ENCODE measurements at regions not wholly inside any gene's neighbourhood (a gene's known extent, or its start where the extent isn't known, plus 50 kb on each side); places are given as distances from the start of the nearest gene placed in this dataset.

GRCh38 chr5:23035555-23036090 is 182.5 kb upstream of the CDH12 start:
- Histone ChIP-seq H3K4ac (ENCODE audit: low read length) (no peak overlapping the region), H3K4me1 (ENCODE audit: control insufficient read depth in 2 of 2, insufficient read depth in 1 of 2, low read depth in 1 of 2, low read length in 2 of 2) (no peaks in the 10 kb centered on the region), H3K79me1 (ENCODE audit: low read depth, low read length) (no peaks in the 10 kb centered on the region), H3K27me3 (ENCODE audit: control insufficient read depth in 3 of 3, insufficient read depth in 3 of 3, low read depth in 1 of 3, low read length in 3 of 3) (no peaks in the 10 kb centered on the region), H3K18ac (ENCODE audit: low read length) (no peak overlapping the region), H2AFZ (ENCODE audit: low read length) (no peak overlapping the region), H3K4me3 (ENCODE audit: low read length in 2 of 2) (no peak overlapping the region), H3K23ac (ENCODE audit: low read depth, low read length, poor library complexity) (no peak overlapping the region), H3K27ac (replicated peaks; ENCODE audit: low read length) (no peak overlapping the region), H3K4me2 (ENCODE audit: insufficient read depth, low read length, poor library complexity, severe bottlenecking) (no peak overlapping the region), H2BK12ac (ENCODE audit: low read length) (no peak overlapping the region), H3K36me3 (replicated peaks in 1 of 2; ENCODE audit: control insufficient read depth in 2 of 2, insufficient read depth in 2 of 2, low read length in 2 of 2) (no peaks in the 10 kb centered on the region), H4K8ac (ENCODE audit: low read depth, low read length) (no peak overlapping the region), H4K91ac (ENCODE audit: low read depth, low read length, poor library complexity) (no peak overlapping the region), H3K9me3 (replicated peaks in 1 of 2; ENCODE audit: control insufficient read depth in 2 of 2, insufficient read depth in 1 of 2, low read depth in 1 of 2, low read length in 2 of 2) (no peaks in the 10 kb centered on the region), H2BK15ac (ENCODE audit: low read length) (no peak overlapping the region), H3K9ac (ENCODE audit: low read depth, low read length, poor library complexity) (no peak overlapping the region), H3K14ac (ENCODE audit: low read length) (no peak overlapping the region), H2BK120ac (ENCODE audit: low read depth, low read length) (no peak overlapping the region), H2BK5ac (ENCODE audit: low read length) (no peak overlapping the region), H2AK5ac (ENCODE audit: low read depth, low read length) (no peak overlapping the region)
- no peak for DNase-seq (ENCODE audit: low spot score)
- WGBS, 2 donors (ENCODE audit: extremely low coverage in 2 of 2, insufficient read length in 2 of 2, insufficient replicate concordance in 1 of 2) = no CpG with 5 or more reads among the region's 1 CpG

GRCh38 chr5:23033864-23034263 is 180.7 kb upstream of the CDH12 start:
- Histone ChIP-seq H2BK12ac (ENCODE audit: low read length) (no peak overlapping the region), H3K4ac (ENCODE audit: low read length) (no peak overlapping the region), H2AK5ac (ENCODE audit: low read depth, low read length) (no peak overlapping the region), H3K27ac (replicated peaks; ENCODE audit: low read length) (no peak overlapping the region), H2BK120ac (ENCODE audit: low read depth, low read length) (no peak overlapping the region), H3K27me3 (ENCODE audit: control insufficient read depth in 3 of 3, insufficient read depth in 3 of 3, low read depth in 1 of 3, low read length in 3 of 3) (no peaks in the 10 kb centered on the region), H3K9me3 (replicated peaks in 1 of 2; ENCODE audit: control insufficient read depth in 2 of 2, insufficient read depth in 1 of 2, low read depth in 1 of 2, low read length in 2 of 2) (no peaks in the 10 kb centered on the region), H4K91ac (ENCODE audit: low read depth, low read length, poor library complexity) (no peak overlapping the region), H3K23ac (ENCODE audit: low read depth, low read length, poor library complexity) (no peak overlapping the region), H3K4me3 (ENCODE audit: low read length in 2 of 2) (no peak overlapping the region), H2BK5ac (ENCODE audit: low read length) (no peak overlapping the region), H3K9ac (ENCODE audit: low read depth, low read length, poor library complexity) (no peak overlapping the region), H3K18ac (ENCODE audit: low read length) (no peak overlapping the region), H3K4me2 (ENCODE audit: insufficient read depth, low read length, poor library complexity, severe bottlenecking) (no peak overlapping the region), H4K8ac (ENCODE audit: low read depth, low read length) (no peak overlapping the region), H3K79me1 (ENCODE audit: low read depth, low read length) (no peaks in the 10 kb centered on the region), H2BK15ac (ENCODE audit: low read length) (no peak overlapping the region), H3K14ac (ENCODE audit: low read length) (no peak overlapping the region), H3K36me3 (replicated peaks in 1 of 2; ENCODE audit: control insufficient read depth in 2 of 2, insufficient read depth in 2 of 2, low read length in 2 of 2) (no peaks in the 10 kb centered on the region), H2AFZ (ENCODE audit: low read length) (no peak overlapping the region), H3K4me1 (ENCODE audit: control insufficient read depth in 2 of 2, insufficient read depth in 1 of 2, low read depth in 1 of 2, low read length in 2 of 2) (no peaks in the 10 kb centered on the region)
- no peak for DNase-seq (ENCODE audit: low spot score)
- no CpG with 5 or more reads among the region's 1 CpG for WGBS, 2 donors (ENCODE audit: extremely low coverage in 2 of 2, insufficient read length in 2 of 2, insufficient replicate concordance in 1 of 2)

GRCh38 chr5:23029290-23029689 is 176.1 kb upstream of the CDH12 start:
- Histone ChIP-seq H3K4me2 (ENCODE audit: insufficient read depth, low read length, poor library complexity, severe bottlenecking) (no peak overlapping the region), H3K4me1 (ENCODE audit: control insufficient read depth in 2 of 2, insufficient read depth in 1 of 2, low read depth in 1 of 2, low read length in 2 of 2) (no peaks in the 10 kb centered on the region), H2AFZ (ENCODE audit: low read length) (no peak overlapping the region), H2BK120ac (ENCODE audit: low read depth, low read length) (no peak overlapping the region), H3K4ac (ENCODE audit: low read length) (no peak overlapping the region), H3K27ac (replicated peaks; ENCODE audit: low read length) (no peak overlapping the region), H2BK12ac (ENCODE audit: low read length) (no peak overlapping the region), H3K14ac (ENCODE audit: low read length) (no peak overlapping the region), H3K9me3 (replicated peaks in 1 of 2; ENCODE audit: control insufficient read depth in 2 of 2, insufficient read depth in 1 of 2, low read depth in 1 of 2, low read length in 2 of 2) (no peaks in the 10 kb centered on the region), H2BK5ac (ENCODE audit: low read length) (no peak overlapping the region), H3K36me3 (replicated peaks in 1 of 2; ENCODE audit: control insufficient read depth in 2 of 2, insufficient read depth in 2 of 2, low read length in 2 of 2) (no peaks in the 10 kb centered on the region), H3K23ac (ENCODE audit: low read depth, low read length, poor library complexity) (no peak overlapping the region), H3K79me1 (ENCODE audit: low read depth, low read length) (no peaks in the 10 kb centered on the region), H3K27me3 (ENCODE audit: control insufficient read depth in 3 of 3, insufficient read depth in 3 of 3, low read depth in 1 of 3, low read length in 3 of 3) (no peaks in the 10 kb centered on the region), H4K91ac (ENCODE audit: low read depth, low read length, poor library complexity) (no peak overlapping the region), H4K8ac (ENCODE audit: low read depth, low read length) (no peak overlapping the region), H3K4me3 (ENCODE audit: low read length in 2 of 2) (no peak overlapping the region), H2AK5ac (ENCODE audit: low read depth, low read length) (no peak overlapping the region), H2BK15ac (ENCODE audit: low read length) (no peak overlapping the region), H3K9ac (ENCODE audit: low read depth, low read length, poor library complexity) (no peak overlapping the region), H3K18ac (ENCODE audit: low read length) (no peak overlapping the region)
- no peak for DNase-seq (ENCODE audit: low spot score)

- no peak overlapping the region for H2BK15ac ChIP-seq (ENCODE audit: low read length)
- no peak overlapping the region for H2AK5ac ChIP-seq (ENCODE audit: low read depth, low read length)
- no peaks in the 10 kb centered on the region for H3K79me1 ChIP-seq (ENCODE audit: low read depth, low read length)
- no peak overlapping the region for H4K8ac ChIP-seq (ENCODE audit: low read depth, low read length)
- H3K23ac ChIP-seq (ENCODE audit: low read depth, low read length, poor library complexity) = no peak overlapping the region
- H3K9ac ChIP-seq (ENCODE audit: low read depth, low read length, poor library complexity) = no peak overlapping the region
- no peak overlapping the region for H3K27ac ChIP-seq (replicated peaks; ENCODE audit: low read length)
- H2BK120ac ChIP-seq (ENCODE audit: low read depth, low read length) = no peak overlapping the region
- no peak for DNase-seq (ENCODE audit: low spot score)
- H3K4me1 ChIP-seq (ENCODE audit: control insufficient read depth in 2 of 2, insufficient read depth in 1 of 2, low read depth in 1 of 2, low read length in 2 of 2) = no peaks in the 10 kb centered on the region
- no peak overlapping the region for H3K14ac ChIP-seq (ENCODE audit: low read length)
- H3K4me2 ChIP-seq (ENCODE audit: insufficient read depth, low read length, poor library complexity, severe bottlenecking) = no peak overlapping the region
- no peak overlapping the region for H2AFZ ChIP-seq (ENCODE audit: low read length)
- WGBS, 2 donors (ENCODE audit: extremely low coverage in 2 of 2, insufficient read length in 2 of 2, insufficient replicate concordance in 1 of 2) = no CpG with 5 or more reads among the region's 3 CpGs
- no peak overlapping the region for H2BK12ac ChIP-seq (ENCODE audit: low read length)
- H3K4ac ChIP-seq (ENCODE audit: low read length) = no peak overlapping the region
- no peak overlapping the region for H2BK5ac ChIP-seq (ENCODE audit: low read length)
- no peak overlapping the region for H4K91ac ChIP-seq (ENCODE audit: low read depth, low read length, poor library complexity)
- H3K36me3 ChIP-seq (replicated peaks in 1 of 2; ENCODE audit: control insufficient read depth in 2 of 2, insufficient read depth in 2 of 2, low read length in 2 of 2) = no peaks in the 10 kb centered on the region
- H3K18ac ChIP-seq (ENCODE audit: low read length) = no peak overlapping the region
- H3K27me3 ChIP-seq (ENCODE audit: control insufficient read depth in 3 of 3, insufficient read depth in 3 of 3, low read depth in 1 of 3, low read length in 3 of 3) = no peaks in the 10 kb centered on the region
- H3K9me3 ChIP-seq (replicated peaks in 1 of 2; ENCODE audit: control insufficient read depth in 2 of 2, insufficient read depth in 1 of 2, low read depth in 1 of 2, low read length in 2 of 2) = no peaks in the 10 kb centered on the region
- no peak overlapping the region for H3K4me3 ChIP-seq (ENCODE audit: low read length in 2 of 2)
Measured at GRCh38 chr5:23028445-23029021, 175.4 kb upstream of the CDH12 start.
